ENCODE measurements at regions not wholly inside any gene's neighbourhood (a gene's known extent, or its start where the extent isn't known, plus 50 kb on each side); places are given as distances from the start of the nearest gene placed in this dataset.

DNA sequence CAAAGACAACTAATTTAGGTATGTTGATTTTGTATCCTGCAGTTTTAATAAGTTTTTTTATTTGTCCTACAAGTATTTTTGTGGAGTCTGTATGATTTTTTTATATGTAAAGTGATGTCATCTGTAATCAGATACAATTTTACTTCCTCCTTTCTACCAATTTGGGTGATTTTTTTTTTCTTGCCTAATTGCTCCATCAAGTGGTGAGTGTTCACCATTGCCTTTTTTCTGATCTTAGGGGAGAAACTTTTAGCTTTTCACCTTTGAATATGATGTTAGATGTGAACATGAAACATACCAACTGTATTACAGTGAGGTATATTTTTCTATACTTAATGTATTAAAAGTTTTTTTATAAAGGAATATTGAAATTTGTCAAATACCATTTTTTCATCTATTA, 362.3 kb downstream of the PABPC4L start:
- intact Hi-C loops (cut with micrococcal nuclease; ENCODE audit: unreplicated experiment) = no loop called here

DNA sequence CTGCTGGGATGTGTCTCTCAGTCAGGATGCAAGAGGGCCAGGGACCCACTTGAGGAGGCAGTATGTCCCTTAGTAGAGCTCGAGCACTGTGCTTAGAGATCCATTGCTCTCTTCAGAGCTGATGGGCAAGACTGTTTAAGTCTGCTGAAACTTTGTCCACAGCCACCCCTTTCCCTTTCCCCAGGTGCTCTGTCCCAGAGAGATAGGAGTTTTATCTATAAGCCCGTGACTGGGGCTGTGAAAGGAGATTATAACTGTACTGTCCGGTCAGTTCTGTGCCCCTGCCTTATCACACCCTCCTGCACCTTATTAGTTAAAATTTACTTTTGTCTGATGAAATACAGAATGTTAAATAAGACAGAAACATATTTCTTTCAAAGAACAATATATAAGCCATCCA, 378.4 kb downstream of the PABPC4L start:
- ATAC-seq = no peak
- POLR2A ChIA-PET = no interaction called here
- in situ Hi-C loops (cut with HindIII; ENCODE audit: low pct_unique_long_range_greater_than_20kb, low sequenced_read_pairs) = no loop called here

More for the DNA sequence above, 362.3 kb downstream of the PABPC4L start:
- POLR2A ChIA-PET = no interaction called here
- no TSS peak for BruUV-seq (replicated peaks)
- in situ Hi-C loops (cut with HindIII; ENCODE audit: low pct_unique_long_range_greater_than_20kb, low sequenced_read_pairs) = no loop called here
- Histone ChIP-seq H3K36me3 (ENCODE audit: control insufficient read depth, insufficient read depth, low read length) (no peaks in the 10 kb centered on the region), H3K27me3 (ENCODE audit: control insufficient read depth, insufficient read depth, low read length) (no peaks in the 10 kb centered on the region), H3K27ac (ENCODE audit: low read length) (no peak overlapping the region), H3K4me3 (ENCODE audit: low read depth in 2 of 2, low read length in 2 of 2) (no peak overlapping the region), H3K4me1 (ENCODE audit: control insufficient read depth, insufficient read depth, low read length) (no peaks in the 10 kb centered on the region), H3K9me3 (ENCODE audit: control insufficient read depth, insufficient read depth, low read depth, low read length) (no peaks in the 10 kb centered on the region)
- ATAC-seq (no peak), DNase-seq (ENCODE audit: low read depth, low spot score) (no peak)
- CTCF ChIA-PET = no interaction called here
- TF ChIP-seq POLR2AphosphoS5 (IDR thresholded peaks at IDR 0.05; ENCODE audit: low read depth, low read length) (no peak), TCF7L2 (IDR thresholded peaks at IDR 0.05; ENCODE audit: low read depth, low read length) (no peak), SIN3A (IDR thresholded peaks at IDR 0.05; ENCODE audit: borderline replicate concordance, insufficient read depth, low read depth, low read length) (no peak)
- TF ChIP-seq, protein P1, sequence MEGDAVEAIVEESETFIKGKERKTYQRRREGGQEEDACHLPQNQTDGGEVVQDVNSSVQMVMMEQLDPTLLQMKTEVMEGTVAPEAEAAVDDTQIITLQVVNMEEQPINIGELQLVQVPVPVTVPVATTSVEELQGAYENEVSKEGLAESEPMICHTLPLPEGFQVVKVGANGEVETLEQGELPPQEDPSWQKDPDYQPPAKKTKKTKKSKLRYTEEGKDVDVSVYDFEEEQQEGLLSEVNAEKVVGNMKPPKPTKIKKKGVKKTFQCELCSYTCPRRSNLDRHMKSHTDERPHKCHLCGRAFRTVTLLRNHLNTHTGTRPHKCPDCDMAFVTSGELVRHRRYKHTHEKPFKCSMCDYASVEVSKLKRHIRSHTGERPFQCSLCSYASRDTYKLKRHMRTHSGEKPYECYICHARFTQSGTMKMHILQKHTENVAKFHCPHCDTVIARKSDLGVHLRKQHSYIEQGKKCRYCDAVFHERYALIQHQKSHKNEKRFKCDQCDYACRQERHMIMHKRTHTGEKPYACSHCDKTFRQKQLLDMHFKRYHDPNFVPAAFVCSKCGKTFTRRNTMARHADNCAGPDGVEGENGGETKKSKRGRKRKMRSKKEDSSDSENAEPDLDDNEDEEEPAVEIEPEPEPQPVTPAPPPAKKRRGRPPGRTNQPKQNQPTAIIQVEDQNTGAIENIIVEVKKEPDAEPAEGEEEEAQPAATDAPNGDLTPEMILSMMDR (IDR thresholded peaks at IDR 0.05) = no peak
- TF ChIP-seq, protein P2, sequence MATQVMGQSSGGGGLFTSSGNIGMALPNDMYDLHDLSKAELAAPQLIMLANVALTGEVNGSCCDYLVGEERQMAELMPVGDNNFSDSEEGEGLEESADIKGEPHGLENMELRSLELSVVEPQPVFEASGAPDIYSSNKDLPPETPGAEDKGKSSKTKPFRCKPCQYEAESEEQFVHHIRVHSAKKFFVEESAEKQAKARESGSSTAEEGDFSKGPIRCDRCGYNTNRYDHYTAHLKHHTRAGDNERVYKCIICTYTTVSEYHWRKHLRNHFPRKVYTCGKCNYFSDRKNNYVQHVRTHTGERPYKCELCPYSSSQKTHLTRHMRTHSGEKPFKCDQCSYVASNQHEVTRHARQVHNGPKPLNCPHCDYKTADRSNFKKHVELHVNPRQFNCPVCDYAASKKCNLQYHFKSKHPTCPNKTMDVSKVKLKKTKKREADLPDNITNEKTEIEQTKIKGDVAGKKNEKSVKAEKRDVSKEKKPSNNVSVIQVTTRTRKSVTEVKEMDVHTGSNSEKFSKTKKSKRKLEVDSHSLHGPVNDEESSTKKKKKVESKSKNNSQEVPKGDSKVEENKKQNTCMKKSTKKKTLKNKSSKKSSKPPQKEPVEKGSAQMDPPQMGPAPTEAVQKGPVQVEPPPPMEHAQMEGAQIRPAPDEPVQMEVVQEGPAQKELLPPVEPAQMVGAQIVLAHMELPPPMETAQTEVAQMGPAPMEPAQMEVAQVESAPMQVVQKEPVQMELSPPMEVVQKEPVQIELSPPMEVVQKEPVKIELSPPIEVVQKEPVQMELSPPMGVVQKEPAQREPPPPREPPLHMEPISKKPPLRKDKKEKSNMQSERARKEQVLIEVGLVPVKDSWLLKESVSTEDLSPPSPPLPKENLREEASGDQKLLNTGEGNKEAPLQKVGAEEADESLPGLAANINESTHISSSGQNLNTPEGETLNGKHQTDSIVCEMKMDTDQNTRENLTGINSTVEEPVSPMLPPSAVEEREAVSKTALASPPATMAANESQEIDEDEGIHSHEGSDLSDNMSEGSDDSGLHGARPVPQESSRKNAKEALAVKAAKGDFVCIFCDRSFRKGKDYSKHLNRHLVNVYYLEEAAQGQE (IDR thresholded peaks at IDR 0.05; ENCODE audit: insufficient read depth in 1 of 2, low read depth in 2 of 2, low read length in 1 of 2) = no peak

More for the DNA sequence above, 378.4 kb downstream of the PABPC4L start:
- no peaks in the 10 kb centered on the region for H3K36me3 ChIP-seq (ENCODE audit: control insufficient read depth, insufficient read depth, low read length)
- DNase-seq (ENCODE audit: low read depth, low spot score) = no peak
- H3K4me3 ChIP-seq (ENCODE audit: low read depth in 2 of 2, low read length in 2 of 2) = no peak overlapping the region
- no peaks in the 10 kb centered on the region for H3K27me3 ChIP-seq (ENCODE audit: control insufficient read depth, insufficient read depth, low read length)
- no peaks in the 10 kb centered on the region for H3K9me3 ChIP-seq (ENCODE audit: control insufficient read depth, insufficient read depth, low read depth, low read length)
- no TSS peak for BruUV-seq (replicated peaks)
- H3K4me1 ChIP-seq (ENCODE audit: control insufficient read depth, insufficient read depth, low read length) = no peaks in the 10 kb centered on the region
- no peak overlapping the region for H3K27ac ChIP-seq (ENCODE audit: low read length)
- CTCF ChIA-PET = no interaction called here
- TF ChIP-seq SIN3A (IDR thresholded peaks at IDR 0.05; ENCODE audit: borderline replicate concordance, insufficient read depth, low read depth, low read length) (no peak), POLR2AphosphoS5 (IDR thresholded peaks at IDR 0.05; ENCODE audit: low read depth, low read length) (no peak), TCF7L2 (IDR thresholded peaks at IDR 0.05; ENCODE audit: low read depth, low read length) (no peak)
- TF ChIP-seq, protein P2 (IDR thresholded peaks at IDR 0.05; ENCODE audit: insufficient read depth in 1 of 2, low read depth in 2 of 2, low read length in 1 of 2) = no peak
- TF ChIP-seq, protein P1 (IDR thresholded peaks at IDR 0.05) = no peak
- intact Hi-C loops (cut with micrococcal nuclease; ENCODE audit: unreplicated experiment) = no loop called here

Measured in Panc1 (cell line).